K562 (cell line): ENCODE measurements at regions not wholly inside any gene's neighbourhood (a gene's known extent, or its start where the extent isn't known, plus 50 kb on each side); places are given as distances from the start of the nearest gene placed in this dataset.
A peak's percentile ranks its signal among the peaks of the same experiment; 100 is the strongest.

ENCODE experiments used
- ARNT ChIP-seq, 2 experiments: fragments of 450-650 bp; IDR thresholded peaks; 2 replicates each; pipeline ENCODE4 v1.6.1; 2016; ENCODE audit warnings: mild to moderate bottlenecking in 1 of 2
- BRCA1 ChIP-seq, 2 experiments: fragments of 450-650 bp in 1 of 2; sonication (generic) in 1 of 2; formaldehyde crosslinking in 1 of 2; IDR thresholded peaks; 2 replicates each; pipeline versions ENCODE4 v1.5.0 to v1.6.1; 2017 to 2020; ENCODE audit warnings: mild to moderate bottlenecking in 1 of 2, missing genetic modification reagents in 1 of 2
- HOXB6 ChIP-seq: fragments of 250-450 bp; sonication (Bioruptor Pico); IDR thresholded peaks from 2 replicates; pipeline ENCODE4 v1.5.1; 2022; ENCODE audit warnings: mild to moderate bottlenecking, borderline replicate concordance
- NFIC ChIP-seq: fragments of 450-650 bp; IDR thresholded peaks from 2 replicates; pipeline ENCODE4 v1.6.1; 2017; ENCODE audit warnings: mild to moderate bottlenecking, inconsistent platforms
- OTX1 ChIP-seq: fragments of 450-650 bp; formaldehyde crosslinking; IDR thresholded peaks from 2 replicates; pipeline ENCODE4 v1.4.0; 2022; ENCODE audit warnings: mild to moderate bottlenecking
- PCBP1 ChIP-seq: fragments of 200-400 bp; formaldehyde crosslinking; IDR thresholded peaks from 2 replicates; pipeline ENCODE4 v1.6.1; 2018; ENCODE audit warnings: mild to moderate bottlenecking, low read depth, low read length; ENCODE audit not compliant: poor library complexity, severe bottlenecking
- PCBP2 ChIP-seq: fragments of 200-400 bp; formaldehyde crosslinking; IDR thresholded peaks from 2 replicates; pipeline ENCODE4 v1.6.1; 2018; ENCODE audit warnings: low read length, low read depth, mild to moderate bottlenecking, moderate library complexity; ENCODE audit not compliant: poor library complexity, severe bottlenecking
- RAD21 ChIP-seq, 2 experiments: fragments of 250-450 bp in 1 of 2; fragments of 450-650 bp in 1 of 2; sonication (Bioruptor Pico) in 1 of 2; formaldehyde crosslinking in 1 of 2; IDR thresholded peaks in 1 of 2; conservative IDR thresholded peaks in 1 of 2; 2 replicates each; pipeline versions ENCODE4 v1.4.0 to v1.8.0; 2020 to 2022; ENCODE audit warnings: mild to moderate bottlenecking in 2 of 2, moderate library complexity in 1 of 2
- SP2 ChIP-seq: IDR thresholded peaks from 2 replicates; pipeline ENCODE4 v1.6.1; 2011; ENCODE audit warnings: mild to moderate bottlenecking, low read depth, low read length, moderate library complexity; ENCODE audit not compliant: poor library complexity, severe bottlenecking; ENCODE audit errors: extremely low read depth
- TEAD2 ChIP-seq: fragments of 450-650 bp; IDR thresholded peaks from 2 replicates; pipeline ENCODE4 v1.6.1; 2016; ENCODE audit warnings: missing genetic modification characterization, control low read depth, missing compliant biosample characterization
- TEAD4 ChIP-seq, 2 experiments: sonication (generic) in 1 of 2; formaldehyde crosslinking in 1 of 2; IDR thresholded peaks; 2 replicates each; pipeline versions ENCODE4 v1.6.1 to v1.8.0; 2012 to 2022; ENCODE audit warnings: borderline replicate concordance in 1 of 2, inconsistent platforms in 1 of 2, low read length in 1 of 2, mild to moderate bottlenecking in 1 of 2, missing genetic modification reagents in 1 of 2
- XRCC3 ChIP-seq: fragments of 450-650 bp; IDR thresholded peaks from 2 replicates; pipeline ENCODE4 v1.6.1; 2017; ENCODE audit warnings: mild to moderate bottlenecking, moderate library complexity
- ZBTB7A ChIP-seq: IDR thresholded peaks from 2 replicates; pipeline ENCODE4 v1.6.1; 2011; ENCODE audit warnings: low read depth, mild to moderate bottlenecking, low read length, moderate library complexity, borderline replicate concordance; ENCODE audit not compliant: control insufficient read depth
- ZFP36 ChIP-seq: fragments of 150-350 bp; IDR thresholded peaks from 2 replicates; pipeline ENCODE4 v1.6.1; 2018; ENCODE audit warnings: low read length, low read depth; ENCODE audit not compliant: partially characterized antibody
- ZNF354B ChIP-seq: fragments of 250-450 bp; sonication (Bioruptor Pico); IDR thresholded peaks from 2 replicates; pipeline ENCODE4 v1.4.0; 2020
- TF ChIP-seq, protein P1 (sequence below): sonication (generic); formaldehyde crosslinking; IDR thresholded peaks from 2 replicates; pipeline ENCODE4 v1.8.1; 2023; ENCODE audit warnings: missing genetic modification reagents, mild to moderate bottlenecking, borderline replicate concordance
- TF ChIP-seq, protein P2 (sequence below), 2 experiments: fragments of 450-650 bp in 1 of 2; sonication (generic) in 1 of 2; formaldehyde crosslinking; conservative IDR thresholded peaks; 2 replicates each; pipeline versions ENCODE4 v1.4.0 to v1.8.1; 2020 to 2022; ENCODE audit warnings: mild to moderate bottlenecking in 1 of 2, missing genetic modification reagents in 1 of 2
- TF ChIP-seq, protein P3 (sequence below): fragments of 200-800 bp; sonication (Bioruptor generic); IDR thresholded peaks from 2 replicates; pipeline ENCODE4 v1.6.1; 2017; ENCODE audit warnings: missing genetic modification characterization, missing compliant biosample characterization
- TF ChIP-seq, protein P4 (sequence below): fragments of 250-450 bp; sonication (Bioruptor Pico); IDR thresholded peaks from 2 replicates; pipeline ENCODE4 v1.8.0; 2021; ENCODE audit warnings: mild to moderate bottlenecking, moderate library complexity

DNA sequence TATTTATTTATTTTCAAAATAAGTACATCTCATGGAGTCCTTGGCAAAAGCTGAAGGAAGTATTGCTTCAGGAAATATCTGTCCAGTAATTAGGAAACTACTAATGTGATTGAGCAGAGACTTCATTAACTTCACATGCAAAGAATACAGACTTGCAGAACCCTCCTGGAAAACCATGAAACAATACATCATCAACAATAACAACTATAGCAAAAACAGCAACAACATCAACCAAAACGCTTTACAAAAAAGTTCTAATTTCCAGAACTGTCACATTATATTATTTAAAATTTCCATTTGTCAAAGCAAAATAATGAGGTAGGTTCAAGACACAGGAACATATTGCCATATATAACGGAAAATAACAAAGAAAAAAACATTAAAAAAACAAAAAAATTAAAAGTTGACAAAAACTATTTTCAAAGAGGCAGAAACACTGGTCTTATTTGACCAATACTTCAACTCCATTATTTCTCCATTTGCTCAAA lies 79.8 kb upstream of the TOP3B start (continued):
- TF ChIP-seq, protein P1, sequence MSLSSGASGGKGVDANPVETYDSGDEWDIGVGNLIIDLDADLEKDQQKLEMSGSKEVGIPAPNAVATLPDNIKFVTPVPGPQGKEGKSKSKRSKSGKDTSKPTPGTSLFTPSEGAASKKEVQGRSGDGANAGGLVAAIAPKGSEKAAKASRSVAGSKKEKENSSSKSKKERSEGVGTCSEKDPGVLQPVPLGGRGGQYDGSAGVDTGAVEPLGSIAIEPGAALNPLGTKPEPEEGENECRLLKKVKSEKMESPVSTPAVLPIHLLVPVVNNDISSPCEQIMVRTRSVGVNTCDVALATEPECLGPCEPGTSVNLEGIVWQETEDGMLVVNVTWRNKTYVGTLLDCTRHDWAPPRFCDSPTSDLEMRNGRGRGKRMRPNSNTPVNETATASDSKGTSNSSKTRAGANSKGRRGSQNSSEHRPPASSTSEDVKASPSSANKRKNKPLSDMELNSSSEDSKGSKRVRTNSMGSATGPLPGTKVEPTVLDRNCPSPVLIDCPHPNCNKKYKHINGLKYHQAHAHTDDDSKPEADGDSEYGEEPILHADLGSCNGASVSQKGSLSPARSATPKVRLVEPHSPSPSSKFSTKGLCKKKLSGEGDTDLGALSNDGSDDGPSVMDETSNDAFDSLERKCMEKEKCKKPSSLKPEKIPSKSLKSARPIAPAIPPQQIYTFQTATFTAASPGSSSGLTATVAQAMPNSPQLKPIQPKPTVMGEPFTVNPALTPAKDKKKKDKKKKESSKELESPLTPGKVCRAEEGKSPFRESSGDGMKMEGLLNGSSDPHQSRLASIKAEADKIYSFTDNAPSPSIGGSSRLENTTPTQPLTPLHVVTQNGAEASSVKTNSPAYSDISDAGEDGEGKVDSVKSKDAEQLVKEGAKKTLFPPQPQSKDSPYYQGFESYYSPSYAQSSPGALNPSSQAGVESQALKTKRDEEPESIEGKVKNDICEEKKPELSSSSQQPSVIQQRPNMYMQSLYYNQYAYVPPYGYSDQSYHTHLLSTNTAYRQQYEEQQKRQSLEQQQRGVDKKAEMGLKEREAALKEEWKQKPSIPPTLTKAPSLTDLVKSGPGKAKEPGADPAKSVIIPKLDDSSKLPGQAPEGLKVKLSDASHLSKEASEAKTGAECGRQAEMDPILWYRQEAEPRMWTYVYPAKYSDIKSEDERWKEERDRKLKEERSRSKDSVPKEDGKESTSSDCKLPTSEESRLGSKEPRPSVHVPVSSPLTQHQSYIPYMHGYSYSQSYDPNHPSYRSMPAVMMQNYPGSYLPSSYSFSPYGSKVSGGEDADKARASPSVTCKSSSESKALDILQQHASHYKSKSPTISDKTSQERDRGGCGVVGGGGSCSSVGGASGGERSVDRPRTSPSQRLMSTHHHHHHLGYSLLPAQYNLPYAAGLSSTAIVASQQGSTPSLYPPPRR (CRISPR knock-in tag) = no peak
- TF ChIP-seq, protein P2, sequence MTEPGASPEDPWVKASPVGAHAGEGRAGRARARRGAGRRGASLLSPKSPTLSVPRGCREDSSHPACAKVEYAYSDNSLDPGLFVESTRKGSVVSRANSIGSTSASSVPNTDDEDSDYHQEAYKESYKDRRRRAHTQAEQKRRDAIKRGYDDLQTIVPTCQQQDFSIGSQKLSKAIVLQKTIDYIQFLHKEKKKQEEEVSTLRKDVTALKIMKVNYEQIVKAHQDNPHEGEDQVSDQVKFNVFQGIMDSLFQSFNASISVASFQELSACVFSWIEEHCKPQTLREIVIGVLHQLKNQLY (CRISPR knock-in tag; conservative IDR thresholded peaks at IDR 0.05) = no peak
- TF ChIP-seq PCBP1 (no peak), NFIC (no peak), OTX1 (CRISPR knock-in tag) (0 out of 2 replicates have a peak, but pooled peaks have one; percentile 62), ZNF354B (0 out of 2 replicates have a peak, but pooled peaks have one; percentile 25), ZFP36 (no peak), ZBTB7A (no peak), ARNT (IDR thresholded peaks at IDR 0.05) (no peak), XRCC3 (no peak), HOXB6 (CRISPR knock-in tag) (no peak), BRCA1 (IDR thresholded peaks at IDR 0.05) (no peak), BRCA1 (CRISPR knock-in tag; IDR thresholded peaks at IDR 0.05) (no peak), TEAD4 (IDR thresholded peaks at IDR 0.05; ENCODE audit: low read length) (no peak), TEAD4 (CRISPR knock-in tag; IDR thresholded peaks at IDR 0.05; ENCODE audit: borderline replicate concordance) (no peak), SP2 (no peak), RAD21 (CRISPR knock-in tag; conservative IDR thresholded peaks at IDR 0.05 in 1 of 2, IDR thresholded peaks at IDR 0.05 in 1 of 2) (no peak), TEAD2 (tag) (no peak), PCBP2 (no peak)
- TF ChIP-seq, protein P3, sequence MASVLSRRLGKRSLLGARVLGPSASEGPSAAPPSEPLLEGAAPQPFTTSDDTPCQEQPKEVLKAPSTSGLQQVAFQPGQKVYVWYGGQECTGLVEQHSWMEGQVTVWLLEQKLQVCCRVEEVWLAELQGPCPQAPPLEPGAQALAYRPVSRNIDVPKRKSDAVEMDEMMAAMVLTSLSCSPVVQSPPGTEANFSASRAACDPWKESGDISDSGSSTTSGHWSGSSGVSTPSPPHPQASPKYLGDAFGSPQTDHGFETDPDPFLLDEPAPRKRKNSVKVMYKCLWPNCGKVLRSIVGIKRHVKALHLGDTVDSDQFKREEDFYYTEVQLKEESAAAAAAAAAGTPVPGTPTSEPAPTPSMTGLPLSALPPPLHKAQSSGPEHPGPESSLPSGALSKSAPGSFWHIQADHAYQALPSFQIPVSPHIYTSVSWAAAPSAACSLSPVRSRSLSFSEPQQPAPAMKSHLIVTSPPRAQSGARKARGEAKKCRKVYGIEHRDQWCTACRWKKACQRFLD (CRISPR knock-in tag) = no peak
- TF ChIP-seq, protein P4, sequence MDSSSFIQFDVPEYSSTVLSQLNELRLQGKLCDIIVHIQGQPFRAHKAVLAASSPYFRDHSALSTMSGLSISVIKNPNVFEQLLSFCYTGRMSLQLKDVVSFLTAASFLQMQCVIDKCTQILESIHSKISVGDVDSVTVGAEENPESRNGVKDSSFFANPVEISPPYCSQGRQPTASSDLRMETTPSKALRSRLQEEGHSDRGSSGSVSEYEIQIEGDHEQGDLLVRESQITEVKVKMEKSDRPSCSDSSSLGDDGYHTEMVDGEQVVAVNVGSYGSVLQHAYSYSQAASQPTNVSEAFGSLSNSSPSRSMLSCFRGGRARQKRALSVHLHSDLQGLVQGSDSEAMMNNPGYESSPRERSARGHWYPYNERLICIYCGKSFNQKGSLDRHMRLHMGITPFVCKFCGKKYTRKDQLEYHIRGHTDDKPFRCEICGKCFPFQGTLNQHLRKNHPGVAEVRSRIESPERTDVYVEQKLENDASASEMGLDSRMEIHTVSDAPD (CRISPR knock-in tag) = peak; percentile 15; the same call in 1 of the 2 replicates
